ENCODE measurements at regions not wholly inside any gene's neighbourhood (a gene's known extent, or its start where the extent isn't known, plus 50 kb on each side); places are given as distances from the start of the nearest gene placed in this dataset.
"Not testable (repeated sequence)": the region's sequence is repeated elsewhere in the genome, so short reads cannot be mapped to it uniquely, and the experiment has no call there.

DNA sequence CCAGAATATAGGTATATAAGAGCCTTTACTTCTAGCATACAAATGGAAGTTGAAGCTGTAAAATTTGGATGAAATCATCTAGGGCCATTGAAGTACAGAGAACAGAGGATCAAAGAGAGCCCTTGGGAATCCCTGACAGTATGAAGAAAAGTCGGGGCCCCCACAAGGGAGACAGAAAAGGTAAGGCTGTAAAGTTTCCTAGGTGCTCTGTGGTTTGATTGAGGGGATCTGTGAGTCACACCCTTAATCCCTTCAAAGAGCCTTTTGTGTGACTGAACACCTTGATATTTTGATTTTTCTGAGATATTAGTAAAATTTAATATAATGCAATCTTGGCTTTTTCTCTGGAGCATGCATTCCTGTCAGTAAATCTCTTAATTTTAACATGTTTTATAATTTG, 961.7 kb upstream of the TMEFF2 start:
- Histone ChIP-seq H3K27me3 (no peaks in the 10 kb centered on the region), H3K27ac (no peak overlapping the region), H3K9me3 (no peaks in the 10 kb centered on the region), H3K36me3 (no peaks in the 10 kb centered on the region), H3K4me3 (no peak overlapping the region), H3K4me1 (no peaks in the 10 kb centered on the region)
- TF ChIP-seq CTCF (IDR thresholded peaks at IDR 0.05) = no peak
- intact Hi-C loops (cut with DNase I; ENCODE audit: low total_unique reads) = no loop called here
- no peak for DNase-seq

GRCh38 chr2:193154076-193154475, 959.3 kb upstream of the TMEFF2 start:
- H3K4me3 ChIP-seq = no peak overlapping the region
- DNase-seq = no peak
- no peaks in the 10 kb centered on the region for H3K27me3 ChIP-seq
- no peaks in the 10 kb centered on the region for H3K9me3 ChIP-seq
- H3K4me1 ChIP-seq = no peaks in the 10 kb centered on the region
- no peak overlapping the region for H3K27ac ChIP-seq
- no peaks in the 10 kb centered on the region for H3K36me3 ChIP-seq
- no peak for TF ChIP-seq CTCF (IDR thresholded peaks at IDR 0.05)
- intact Hi-C loops (cut with DNase I; ENCODE audit: low total_unique reads) = no loop called here

GRCh38 chr2:193153576-193153975, 958.8 kb upstream of the TMEFF2 start:
- no peak overlapping the region for H3K27ac ChIP-seq
- H3K4me3 ChIP-seq = no peak overlapping the region
- H3K27me3 ChIP-seq = no peaks in the 10 kb centered on the region
- no peak for TF ChIP-seq CTCF (IDR thresholded peaks at IDR 0.05)
- DNase-seq = no peak
- H3K9me3 ChIP-seq = no peaks in the 10 kb centered on the region
- no peaks in the 10 kb centered on the region for H3K36me3 ChIP-seq
- intact Hi-C loops (cut with DNase I; ENCODE audit: low total_unique reads) = no loop called here
- H3K4me1 ChIP-seq = no peaks in the 10 kb centered on the region

DNA sequence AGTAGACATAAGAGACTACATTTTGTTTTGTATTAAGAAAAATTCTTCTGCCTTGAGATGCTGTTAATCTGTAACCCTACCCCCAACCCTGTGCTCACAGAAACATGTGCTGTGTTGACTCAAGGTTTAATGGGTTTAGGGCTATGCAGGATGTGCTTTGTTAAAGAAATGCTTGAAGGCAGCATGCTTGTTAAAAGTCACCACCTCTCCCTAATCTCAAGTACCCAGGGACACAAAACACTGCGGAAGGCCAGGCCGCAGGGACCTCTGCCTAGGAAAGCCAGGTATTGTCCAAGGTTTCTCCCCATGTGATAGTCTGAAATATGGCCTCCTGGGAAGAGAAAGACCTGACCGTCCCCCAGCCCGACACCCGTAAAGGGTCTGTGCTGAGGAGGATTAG, 947.7 kb upstream of the TMEFF2 start:
- H3K36me3 ChIP-seq; H3K4me1 ChIP-seq; H3K4me3 ChIP-seq; H3K27ac ChIP-seq; H3K9me3 ChIP-seq; intact Hi-C loops (cut with DNase I; ENCODE audit: low total_unique reads); H3K27me3 ChIP-seq; DNase-seq: not testable (repeated sequence)

DNA sequence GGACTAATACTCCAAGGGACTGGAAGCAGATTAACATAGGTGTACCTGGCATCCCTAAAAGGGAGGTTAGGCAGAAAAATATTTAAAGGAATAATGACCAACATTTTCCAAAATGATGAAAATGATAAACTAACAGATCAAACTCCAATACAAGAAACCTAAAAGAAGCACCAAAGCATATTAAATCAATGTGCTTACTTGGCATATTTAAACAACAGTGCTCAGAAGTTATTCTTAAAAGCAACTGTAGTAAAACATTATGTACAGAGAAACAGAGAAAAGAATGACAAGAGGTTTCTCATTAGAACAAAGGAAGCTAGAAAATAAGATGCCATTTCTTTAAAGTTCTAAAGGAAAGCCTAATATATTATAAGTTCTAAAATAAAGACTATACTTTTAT, 947.3 kb upstream of the TMEFF2 start:
- Histone ChIP-seq H3K4me1 (no peaks in the 10 kb centered on the region), H3K27ac (no peak overlapping the region), H3K36me3 (no peaks in the 10 kb centered on the region), H3K9me3 (no peaks in the 10 kb centered on the region), H3K4me3 (no peak overlapping the region), H3K27me3 (no peaks in the 10 kb centered on the region)
- DNase-seq = no peak
- intact Hi-C loops (cut with DNase I; ENCODE audit: low total_unique reads) = no loop called here
- TF ChIP-seq CTCF (IDR thresholded peaks at IDR 0.05) = no peak

GRCh38 chr2:193140895-193141294, 946.2 kb upstream of the TMEFF2 start:
- H3K9me3 ChIP-seq; intact Hi-C loops (cut with DNase I; ENCODE audit: low total_unique reads); DNase-seq; H3K27me3 ChIP-seq; H3K27ac ChIP-seq; H3K36me3 ChIP-seq; H3K4me3 ChIP-seq; H3K4me1 ChIP-seq: not testable (repeated sequence)

DNA sequence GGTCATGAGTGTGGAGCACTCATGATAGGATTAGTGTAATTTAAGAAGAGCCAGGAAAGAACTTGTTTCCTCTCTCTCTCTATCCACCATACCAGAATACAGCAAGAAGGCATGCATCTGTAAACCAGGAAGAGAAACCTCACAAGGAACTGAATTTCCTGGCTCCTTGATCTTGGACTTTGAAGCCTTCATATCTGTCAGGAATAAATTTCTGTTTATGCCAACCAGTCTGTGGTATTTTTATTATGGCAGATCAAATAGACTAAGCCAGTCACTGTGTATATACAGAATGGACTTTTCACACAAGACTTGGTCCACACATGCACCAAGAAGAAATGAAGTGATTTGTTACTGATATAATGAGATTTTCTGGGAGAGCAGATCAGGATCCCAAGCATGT, 930.1 kb upstream of the TMEFF2 start:
- H3K27ac ChIP-seq = no peak overlapping the region
- DNase-seq = no peak
- H3K4me1 ChIP-seq = no peaks in the 10 kb centered on the region
- no peaks in the 10 kb centered on the region for H3K27me3 ChIP-seq
- H3K4me3 ChIP-seq = no peak overlapping the region
- intact Hi-C loops (cut with DNase I; ENCODE audit: low total_unique reads) = no loop called here
- no peaks in the 10 kb centered on the region for H3K9me3 ChIP-seq
- H3K36me3 ChIP-seq = no peaks in the 10 kb centered on the region
- no peak for TF ChIP-seq CTCF (IDR thresholded peaks at IDR 0.05)

Measured in tibial artery (tissue), 4 donors.